Muscle layer of duodenum (tissue), 2 donors: ENCODE measurements at regions not wholly inside any gene's neighbourhood (a gene's known extent, or its start where the extent isn't known, plus 50 kb on each side); places are given as distances from the start of the nearest gene placed in this dataset.

ENCODE experiments used
- H3K27ac ChIP-seq: one replicate; pipeline ENCODE4 v1.7.0; 2013; ENCODE audit warnings: mild to moderate bottlenecking, low read length
- H3K27me3 ChIP-seq: one replicate; pipeline ENCODE4 v1.7.0; 2013; ENCODE audit warnings: low read depth, mild to moderate bottlenecking, control low read depth, low read length
- H3K36me3 ChIP-seq, 2 donors: one replicate each; pipeline ENCODE4 v1.7.0; 2013; ENCODE audit warnings: low read length in 2 of 2, control low read depth in 1 of 2, mild to moderate bottlenecking in 1 of 2; ENCODE audit not compliant: insufficient read depth in 2 of 2, control insufficient read depth in 1 of 2
- H3K4me1 ChIP-seq, 2 donors: one replicate each; pipeline ENCODE4 v1.7.0; 2013; ENCODE audit warnings: low read length in 2 of 2, mild to moderate bottlenecking in 2 of 2, control low read depth in 1 of 2, moderate library complexity in 1 of 2; ENCODE audit not compliant: insufficient read depth in 2 of 2, control insufficient read depth in 1 of 2
- H3K4me3 ChIP-seq, 2 donors: one replicate each; pipeline ENCODE4 v1.7.0; 2013; ENCODE audit warnings: low read length in 2 of 2, low read depth in 1 of 2, mild to moderate bottlenecking in 1 of 2
- H3K9me3 ChIP-seq, 2 donors: one replicate each; pipeline ENCODE4 v1.7.0; 2013; ENCODE audit warnings: low read length in 2 of 2, control low read depth in 1 of 2, mild to moderate bottlenecking in 1 of 2; ENCODE audit not compliant: control insufficient read depth in 1 of 2
- donor health status: healthy.

- H3K4me3 ChIP-seq: no peak overlapping the region
- H3K36me3 ChIP-seq: no peaks in the 10 kb centered on the region
- H3K4me1 ChIP-seq: no peaks in the 10 kb centered on the region
- H3K27ac ChIP-seq: no peak overlapping the region
- no peaks in the 10 kb centered on the region for H3K27me3 ChIP-seq
- no peaks in the 10 kb centered on the region for H3K9me3 ChIP-seq
Measured at GRCh38 chr14:22410497-22410896, 178.5 kb downstream of the DAD1 start.

- no peak overlapping the region for H3K4me3 ChIP-seq
- H3K36me3 ChIP-seq: no peaks in the 10 kb centered on the region
- no peaks in the 10 kb centered on the region for H3K27me3 ChIP-seq
- no peaks in the 10 kb centered on the region for H3K4me1 ChIP-seq
- H3K27ac ChIP-seq: no peak overlapping the region
- H3K9me3 ChIP-seq: no peaks in the 10 kb centered on the region
Measured at GRCh38 chr14:22409006-22409405, 180.0 kb downstream of the DAD1 start.

GRCh38 chr14:22408547-22408946 lies 180.5 kb downstream of the DAD1 start:
- no peak overlapping the region for H3K4me3 ChIP-seq
- H3K4me1 ChIP-seq: no peaks in the 10 kb centered on the region

GRCh38 chr14:22407033-22407432 lies 182.0 kb downstream of the DAD1 start:
- H3K27ac ChIP-seq: no peak overlapping the region
- no peaks in the 10 kb centered on the region for H3K36me3 ChIP-seq
- no peaks in the 10 kb centered on the region for H3K9me3 ChIP-seq
- no peaks in the 10 kb centered on the region for H3K4me1 ChIP-seq
- H3K4me3 ChIP-seq: no peak overlapping the region
- no peaks in the 10 kb centered on the region for H3K27me3 ChIP-seq

More at GRCh38 chr14:22408547-22408946, 180.5 kb downstream of the DAD1 start:
- Histone ChIP-seq H3K36me3 (no peaks in the 10 kb centered on the region), H3K9me3 (no peaks in the 10 kb centered on the region), H3K27me3 (no peaks in the 10 kb centered on the region), H3K27ac (no peak overlapping the region)

GRCh38 chr14:22405201-22405600 lies 183.8 kb downstream of the DAD1 start:
- Histone ChIP-seq H3K27me3 (no peaks in the 10 kb centered on the region), H3K4me3 (no peak overlapping the region), H3K4me1 (peaks cover 0 to 3% of the 10 kb centered on the region in 2 donors), H3K27ac (no peak overlapping the region), H3K9me3 (no peaks in the 10 kb centered on the region), H3K36me3 (no peaks in the 10 kb centered on the region)

DNA sequence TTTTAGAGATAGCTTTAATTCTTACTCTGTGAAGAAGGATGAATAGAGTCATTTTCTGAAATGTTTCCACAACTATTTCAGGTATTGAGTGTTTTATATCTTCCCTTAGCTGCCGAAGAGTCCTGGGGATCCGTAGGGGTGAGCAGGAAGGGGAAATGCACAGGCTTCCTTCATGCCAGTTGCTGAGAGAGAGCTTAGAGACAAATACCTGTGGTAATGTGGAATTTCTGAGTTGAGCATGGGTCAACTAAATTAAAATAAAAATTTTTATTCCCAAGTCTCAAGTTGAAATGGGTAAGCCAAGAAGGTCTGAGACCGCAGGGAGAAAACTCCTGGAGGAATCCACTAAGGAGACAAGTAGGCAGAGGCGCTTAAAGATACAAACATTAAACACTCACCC lies 185.7 kb downstream of the DAD1 start:
- Histone ChIP-seq H3K27me3 (no peaks in the 10 kb centered on the region), H3K27ac (no peak overlapping the region), H3K9me3 (no peaks in the 10 kb centered on the region), H3K4me3 (no peak overlapping the region), H3K36me3 (no peaks in the 10 kb centered on the region), H3K4me1 (peaks cover 0 to 5% of the 10 kb centered on the region in 2 donors)

DNA sequence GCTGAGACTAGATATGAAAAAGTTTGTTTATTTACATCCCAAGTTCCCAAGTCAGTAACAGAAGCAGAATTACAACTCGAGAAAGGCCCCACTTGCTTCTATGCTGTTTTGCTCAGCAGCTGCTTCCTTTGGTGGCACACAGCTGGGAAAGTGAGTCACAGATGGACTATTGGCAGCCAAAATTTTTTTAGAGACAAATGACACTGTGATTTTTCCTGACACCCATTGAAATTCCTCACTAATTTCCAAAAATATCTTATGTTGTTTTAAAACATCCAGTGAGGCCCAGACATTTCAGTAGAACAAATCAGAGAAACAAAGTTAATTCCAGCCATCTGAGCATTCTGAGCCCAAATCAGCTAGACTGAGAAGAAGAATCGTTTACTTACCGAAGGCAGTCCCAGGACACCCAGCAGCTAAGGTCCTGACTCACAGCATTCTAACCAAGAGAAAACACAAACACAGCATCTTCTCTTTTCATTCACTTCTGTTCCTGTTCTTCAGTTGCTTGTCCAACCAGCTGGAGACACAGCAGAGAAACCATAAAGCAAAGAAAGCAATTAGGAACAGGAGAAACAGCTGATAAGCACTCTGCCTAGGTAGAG lies 188.3 kb downstream of the DAD1 start:
- H3K27ac ChIP-seq: no peak overlapping the region
- H3K4me1 ChIP-seq: peaks cover 0 to 5% of the 10 kb centered on the region in 2 donors
- no peaks in the 10 kb centered on the region for H3K9me3 ChIP-seq
- H3K27me3 ChIP-seq: no peaks in the 10 kb centered on the region
- H3K36me3 ChIP-seq: no peaks in the 10 kb centered on the region
- no peak overlapping the region for H3K4me3 ChIP-seq

DNA sequence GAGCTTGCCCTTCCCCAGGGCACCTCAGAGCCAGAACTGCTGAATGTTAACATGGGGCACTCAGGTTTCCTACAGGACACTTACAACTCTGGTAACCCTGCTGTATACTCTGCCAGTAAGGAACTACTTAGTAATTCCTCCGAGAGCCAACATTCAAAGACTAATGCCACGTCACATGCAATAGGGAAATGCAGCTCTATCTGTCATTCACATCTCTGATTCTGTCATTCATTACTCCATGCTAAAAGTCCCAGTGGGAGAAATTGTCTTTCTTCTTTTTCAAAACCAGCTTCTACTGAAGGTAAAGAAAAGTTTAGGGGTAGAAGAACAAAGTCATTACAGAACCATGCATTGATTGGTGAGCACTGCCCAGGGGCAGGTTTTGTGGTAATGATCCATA lies 189.2 kb downstream of the DAD1 start:
- no peaks in the 10 kb centered on the region for H3K36me3 ChIP-seq
- peaks cover 0 to 5% of the 10 kb centered on the region in 2 donors for H3K4me1 ChIP-seq
- H3K27me3 ChIP-seq: no peaks in the 10 kb centered on the region
- no peak overlapping the region for H3K4me3 ChIP-seq
- no peak overlapping the region for H3K27ac ChIP-seq
- no peaks in the 10 kb centered on the region for H3K9me3 ChIP-seq

DNA sequence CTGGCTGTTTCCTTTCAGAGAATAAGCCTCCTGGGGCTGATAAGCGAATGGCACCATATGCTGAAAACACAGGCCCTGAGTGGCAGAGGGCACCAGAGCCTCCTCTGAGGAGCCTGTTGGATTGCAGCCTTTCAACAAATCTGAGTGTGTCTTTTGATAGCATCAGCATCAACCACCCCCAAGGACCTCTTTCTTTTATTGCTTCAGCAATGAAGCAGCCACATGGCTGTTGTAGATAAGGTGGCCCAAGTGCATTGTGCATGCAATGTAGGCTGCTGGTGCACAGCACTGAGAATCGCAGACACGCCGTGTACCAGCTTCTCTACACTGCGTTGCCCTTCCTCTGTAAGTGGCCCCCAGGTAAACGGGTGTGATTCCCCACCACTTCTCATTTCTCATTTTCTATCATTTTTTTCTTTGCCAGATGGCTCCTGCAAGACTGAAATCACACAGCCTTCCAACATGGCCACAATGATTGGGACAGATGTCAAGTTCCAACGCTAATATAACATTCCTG lies 191.7 kb downstream of the DAD1 start:
- no peaks in the 10 kb centered on the region for H3K9me3 ChIP-seq
- H3K4me1 ChIP-seq: peaks cover 0 to 5% of the 10 kb centered on the region in 2 donors
- H3K27me3 ChIP-seq: no peaks in the 10 kb centered on the region
- no peaks in the 10 kb centered on the region for H3K36me3 ChIP-seq
- no peak overlapping the region for H3K27ac ChIP-seq
- H3K4me3 ChIP-seq: no peak overlapping the region

- no peaks in the 10 kb centered on the region for H3K27me3 ChIP-seq
- H3K27ac ChIP-seq: no peak overlapping the region
- peaks cover 5 to 6% of the 10 kb centered on the region in 2 donors for H3K4me1 ChIP-seq
- no peaks in the 10 kb centered on the region for H3K36me3 ChIP-seq
- H3K4me3 ChIP-seq: no peak overlapping the region
- no peaks in the 10 kb centered on the region for H3K9me3 ChIP-seq
Measured at GRCh38 chr14:22395803-22396202, 193.2 kb downstream of the DAD1 start.

DNA sequence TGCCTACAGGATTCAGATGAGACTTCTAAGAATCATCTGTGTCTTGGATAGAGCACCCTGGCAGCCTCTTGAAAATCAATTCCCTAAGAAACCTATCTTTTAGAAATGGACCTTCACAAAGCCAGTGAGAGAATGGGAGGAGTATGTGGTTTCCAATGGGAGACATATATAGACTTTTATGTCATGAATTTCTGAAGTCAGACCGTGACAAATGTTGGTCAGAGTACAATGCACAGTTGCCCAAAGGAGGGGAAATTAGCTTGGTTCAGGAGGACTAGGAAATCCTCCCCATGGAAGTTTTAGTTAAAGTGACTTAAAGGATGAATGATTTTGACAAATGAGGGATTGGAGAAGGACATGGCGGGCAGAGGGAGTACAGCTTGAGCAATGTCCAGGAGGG lies 194.4 kb downstream of the DAD1 start:
- no peaks in the 10 kb centered on the region for H3K27me3 ChIP-seq
- no peak overlapping the region for H3K27ac ChIP-seq
- H3K4me3 ChIP-seq: no peak overlapping the region
- H3K9me3 ChIP-seq: no peaks in the 10 kb centered on the region
- H3K36me3 ChIP-seq: no peaks in the 10 kb centered on the region
- peaks cover 0 to 6% of the 10 kb centered on the region in 2 donors for H3K4me1 ChIP-seq

- no peak overlapping the region for H3K4me3 ChIP-seq
- H3K27me3 ChIP-seq: no peaks in the 10 kb centered on the region
- no peaks in the 10 kb centered on the region for H3K36me3 ChIP-seq
- H3K4me1 ChIP-seq: peaks cover 0 to 6% of the 10 kb centered on the region in 2 donors
- no peaks in the 10 kb centered on the region for H3K9me3 ChIP-seq
- H3K27ac ChIP-seq: no peak overlapping the region
Measured at GRCh38 chr14:22393796-22394195, 195.2 kb downstream of the DAD1 start.
